Left renal pelvis (tissue), 4 donors: ENCODE measurements at regions not wholly inside any gene's neighbourhood (a gene's known extent, or its start where the extent isn't known, plus 50 kb on each side); places are given as distances from the start of the nearest gene placed in this dataset.
"Not testable (repeated sequence)": the region's sequence is repeated elsewhere in the genome, so short reads cannot be mapped to it uniquely, and the experiment has no call there.

Experiments
- DNase-seq, 4 donors: peaks; one replicate each; pipeline ENCODE4 v3.0.0-alpha.2; 2013; ENCODE audit warnings: low read depth in 4 of 4, low spot score in 3 of 4

DNA sequence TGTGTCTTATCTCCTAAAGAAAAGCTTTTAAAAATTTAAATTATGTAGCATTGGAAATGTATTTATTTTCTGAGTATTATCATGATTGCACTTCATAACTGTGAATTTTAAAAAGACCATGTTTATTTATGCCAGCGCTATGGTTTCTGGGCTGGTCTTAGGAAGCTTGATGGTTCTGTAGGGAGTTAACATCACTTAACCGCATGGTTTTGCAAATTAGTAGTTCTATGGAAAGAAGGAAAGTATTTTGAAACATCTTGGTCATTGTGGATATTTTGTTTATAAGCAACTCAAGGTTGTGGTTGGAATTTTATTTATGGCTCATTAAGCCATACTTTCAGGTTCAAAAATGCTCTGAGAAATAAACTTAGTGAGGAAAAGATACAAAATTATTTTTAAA, 549.4 kb downstream of the STK39 start:
- DNase-seq = no peak

DNA sequence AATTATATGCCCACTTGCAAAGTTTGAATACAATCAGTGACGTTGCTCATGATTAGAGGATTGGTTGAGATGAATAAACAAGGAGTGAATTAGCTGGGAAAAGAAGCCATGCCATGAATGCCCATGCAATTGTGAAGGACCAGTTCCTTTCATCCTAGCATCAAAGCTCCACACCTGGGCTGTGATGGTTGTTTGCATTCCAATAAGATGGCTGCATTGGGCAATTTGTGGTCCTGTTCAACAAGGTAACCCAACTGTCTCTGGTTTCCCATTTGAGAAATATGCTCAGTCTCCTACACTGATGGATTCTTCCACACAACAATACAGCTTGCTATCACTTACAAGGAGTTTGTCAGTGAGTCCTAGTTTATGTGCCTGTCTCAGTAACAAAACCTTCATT, 550.2 kb downstream of the STK39 start:
- DNase-seq = no peak

DNA sequence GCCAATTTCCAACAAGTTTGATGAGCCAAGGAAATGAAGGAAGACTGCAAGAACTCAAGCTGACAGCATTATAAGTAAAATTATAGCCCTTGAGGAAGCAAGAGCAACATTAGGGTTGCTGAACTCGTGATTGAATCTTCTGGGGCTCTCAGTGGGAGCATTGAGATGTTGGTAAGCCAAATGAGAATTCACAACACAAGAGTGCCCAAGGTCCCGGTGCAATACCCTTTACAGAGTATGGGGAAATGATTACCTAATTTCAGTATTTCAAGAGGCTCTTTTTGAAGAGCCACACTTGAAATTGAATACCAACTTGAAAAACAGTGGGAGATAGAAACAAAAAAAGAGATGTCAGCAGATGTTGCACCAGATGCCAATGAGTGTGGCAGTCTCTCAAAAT, 554.5 kb downstream of the STK39 start:
- DNase-seq = no peak

DNA sequence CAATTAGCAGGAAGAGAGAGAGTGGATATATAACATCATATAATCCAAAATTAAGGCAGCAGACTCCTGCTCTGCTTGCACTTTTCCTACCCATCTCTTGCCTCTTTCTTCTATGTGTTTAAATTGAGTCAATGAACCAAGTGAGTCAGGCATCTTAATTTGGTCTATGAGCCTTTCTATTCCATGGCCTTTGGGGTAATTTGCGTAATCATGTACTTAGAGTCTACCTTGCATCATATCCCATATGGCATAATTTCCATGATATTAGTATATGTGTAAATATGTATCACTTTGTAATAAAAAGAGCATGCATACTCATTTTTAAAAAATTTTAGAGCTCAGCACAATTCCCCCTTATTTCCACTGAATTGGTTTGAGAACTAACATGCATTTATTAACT, 555.2 kb downstream of the STK39 start:
- no peak for DNase-seq

DNA sequence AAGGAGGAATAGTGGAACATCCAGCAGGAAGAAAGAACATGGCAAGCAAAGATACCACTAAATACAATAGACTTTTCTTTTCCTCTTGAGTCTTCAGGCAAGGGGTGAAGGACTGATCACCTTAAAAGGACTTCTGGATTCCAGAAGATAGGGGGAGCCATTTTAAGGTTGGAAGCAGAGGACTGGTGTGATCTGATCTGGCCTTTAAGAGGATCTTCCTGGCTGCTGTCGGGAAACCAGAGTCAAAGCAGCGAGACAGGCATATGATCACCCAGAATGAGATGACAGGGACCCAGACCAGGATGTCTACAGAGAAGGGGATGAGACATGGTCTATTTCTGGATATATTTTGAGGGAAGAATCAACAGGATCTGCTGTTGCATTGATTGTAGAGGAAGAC, 558.0 kb downstream of the STK39 start:
- no peak for DNase-seq

DNA sequence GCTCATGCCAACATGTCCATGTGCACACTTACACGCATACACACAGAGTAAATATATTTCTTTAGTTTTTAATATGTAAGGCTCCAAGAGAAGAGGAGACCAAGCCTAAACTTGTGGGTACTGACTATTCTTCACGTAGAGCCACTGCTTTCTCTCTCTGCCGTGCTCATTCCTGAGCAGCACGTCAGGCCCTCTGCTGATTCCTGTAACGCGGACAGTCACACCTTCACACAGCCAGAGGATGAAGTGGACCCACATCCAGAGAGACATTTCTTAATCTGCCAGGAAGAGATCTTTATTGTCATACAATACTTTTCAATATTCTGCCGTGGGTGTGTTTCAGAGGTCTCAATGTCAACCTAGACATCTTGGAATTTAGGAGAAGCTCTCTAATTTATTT, 560.7 kb downstream of the STK39 start:
- no peak for DNase-seq

DNA sequence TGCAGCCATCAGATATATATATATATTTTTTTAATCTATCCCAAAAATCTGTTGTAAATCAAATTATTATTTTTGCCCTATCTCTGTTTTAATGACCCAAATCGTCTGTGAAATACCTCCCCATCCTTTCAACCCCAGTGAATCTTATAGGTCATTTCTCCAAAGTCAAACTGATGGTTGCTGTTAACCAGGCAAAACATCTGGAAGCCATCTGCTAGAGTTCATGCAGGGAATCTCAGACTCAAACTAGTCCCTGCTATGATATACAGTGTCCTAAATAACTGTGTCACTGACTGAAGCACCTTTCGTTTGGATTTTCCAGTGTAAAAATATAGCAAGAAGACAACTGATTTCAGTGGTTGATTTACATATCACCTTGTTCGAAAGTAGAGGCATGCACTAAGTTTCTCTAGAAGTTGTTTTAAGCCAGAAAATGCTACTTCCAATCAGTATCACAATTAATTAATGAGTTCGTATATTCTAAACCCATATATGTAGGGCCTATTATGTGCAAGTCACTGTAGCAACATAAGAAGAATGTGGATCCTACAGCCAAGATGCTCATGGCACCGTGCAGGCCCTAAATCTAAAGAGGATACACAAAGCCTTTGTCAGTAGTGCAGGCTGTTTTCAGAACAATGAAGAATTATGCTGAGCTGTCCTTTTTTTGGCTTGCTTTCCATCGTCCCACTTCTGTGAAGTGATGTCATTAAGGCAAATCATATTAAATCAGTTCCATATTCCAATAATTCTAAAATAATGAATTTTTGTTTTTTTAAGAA, 566.0 kb downstream of the STK39 start:
- no peak for DNase-seq

DNA sequence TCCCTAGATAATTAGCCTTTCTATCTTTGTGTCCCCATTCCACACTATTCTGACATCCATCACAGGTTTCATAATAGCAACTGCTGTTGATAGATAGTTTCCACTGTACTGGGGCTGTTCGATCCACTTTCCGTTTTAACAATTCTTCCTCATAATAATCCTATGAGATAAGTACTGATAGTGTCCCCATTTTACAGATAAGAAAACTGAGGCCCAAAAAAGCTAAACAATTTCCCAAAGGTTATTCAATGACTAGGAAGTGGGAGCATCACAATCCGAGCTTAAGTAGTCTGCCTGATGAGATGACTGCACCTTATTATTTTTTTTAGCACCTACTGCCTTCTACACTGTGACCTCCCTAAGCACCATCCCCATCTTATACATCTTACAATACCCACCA, 569.2 kb downstream of the STK39 start:
- no peak for DNase-seq

DNA sequence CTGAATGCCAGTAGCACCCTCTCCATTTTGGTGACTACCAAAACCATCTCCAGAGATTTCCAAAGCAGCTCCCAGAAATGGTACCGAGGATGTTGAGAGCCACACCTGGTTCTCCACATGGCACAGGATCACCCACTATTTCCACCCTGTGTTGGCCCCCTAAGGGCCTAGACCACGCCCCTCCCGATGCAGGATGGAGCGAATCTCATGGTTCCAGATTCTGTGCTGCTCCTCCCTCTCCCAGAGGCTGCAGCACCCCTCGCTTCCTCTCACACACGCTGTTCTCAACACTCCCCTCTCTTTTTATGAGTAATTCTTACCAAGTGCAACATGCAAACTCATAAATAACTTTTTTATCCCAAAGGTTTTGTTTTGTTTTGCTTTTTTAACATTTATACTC, 571.5 kb downstream of the STK39 start:
- DNase-seq = no peak

DNA sequence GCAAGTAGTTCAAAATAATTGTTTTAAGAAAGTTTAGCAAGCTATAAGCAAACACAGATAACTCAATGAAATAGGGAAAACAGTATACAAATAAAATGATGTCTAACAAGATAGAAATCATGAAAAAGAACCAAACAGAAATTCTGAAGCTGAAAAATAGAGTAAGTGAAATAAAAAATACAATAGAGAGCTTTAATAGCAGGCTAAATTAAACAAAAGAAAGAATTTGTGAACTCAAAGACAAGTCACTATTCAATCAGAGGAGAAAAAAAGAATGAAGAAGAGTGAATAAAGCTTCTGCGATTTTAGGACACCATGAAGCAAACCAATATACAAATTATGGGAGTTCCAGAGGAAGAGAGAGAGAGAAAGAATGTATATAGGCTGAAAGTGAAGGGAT, 576.8 kb downstream of the STK39 start:
- DNase-seq = no peak

DNA sequence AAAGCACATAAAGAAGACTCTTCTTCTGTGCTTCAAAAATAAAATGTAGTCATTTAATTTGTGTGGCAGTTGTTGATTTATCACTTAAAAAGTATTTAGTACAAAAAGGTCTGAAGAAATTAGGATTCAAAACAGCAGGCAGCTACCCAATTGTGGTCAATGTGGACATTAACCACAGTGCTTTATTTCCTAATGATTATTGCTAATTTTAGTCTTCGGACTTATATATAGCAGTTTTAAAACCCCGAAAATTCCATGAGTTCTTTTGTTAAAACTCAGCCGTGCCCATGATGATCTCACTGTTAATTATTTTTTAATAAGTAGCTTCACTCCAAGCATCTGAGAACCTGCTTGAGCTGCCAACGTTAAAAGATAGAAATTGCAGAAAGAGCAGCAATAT, 594.3 kb downstream of the STK39 start:
- DNase-seq = no peak

DNA sequence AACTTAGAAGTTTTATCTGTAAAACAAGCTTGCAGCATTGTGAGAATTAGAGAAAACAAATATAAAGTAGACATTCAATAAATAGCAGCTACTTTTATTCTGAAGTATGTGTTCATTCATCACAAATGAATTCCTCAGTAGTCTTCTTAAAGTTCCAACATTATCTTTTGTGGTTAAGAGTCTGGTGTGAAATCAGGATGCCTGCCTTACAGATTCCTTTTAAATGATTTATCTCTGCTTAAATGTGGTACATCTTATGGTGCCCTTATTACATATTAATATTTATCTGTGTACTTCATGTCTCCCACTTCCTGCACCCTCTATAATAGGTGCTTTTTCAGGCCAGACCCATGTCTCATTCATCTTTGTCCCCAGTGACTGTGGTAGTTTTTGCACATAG, 595.0 kb downstream of the STK39 start:
- DNase-seq = no peak

DNA sequence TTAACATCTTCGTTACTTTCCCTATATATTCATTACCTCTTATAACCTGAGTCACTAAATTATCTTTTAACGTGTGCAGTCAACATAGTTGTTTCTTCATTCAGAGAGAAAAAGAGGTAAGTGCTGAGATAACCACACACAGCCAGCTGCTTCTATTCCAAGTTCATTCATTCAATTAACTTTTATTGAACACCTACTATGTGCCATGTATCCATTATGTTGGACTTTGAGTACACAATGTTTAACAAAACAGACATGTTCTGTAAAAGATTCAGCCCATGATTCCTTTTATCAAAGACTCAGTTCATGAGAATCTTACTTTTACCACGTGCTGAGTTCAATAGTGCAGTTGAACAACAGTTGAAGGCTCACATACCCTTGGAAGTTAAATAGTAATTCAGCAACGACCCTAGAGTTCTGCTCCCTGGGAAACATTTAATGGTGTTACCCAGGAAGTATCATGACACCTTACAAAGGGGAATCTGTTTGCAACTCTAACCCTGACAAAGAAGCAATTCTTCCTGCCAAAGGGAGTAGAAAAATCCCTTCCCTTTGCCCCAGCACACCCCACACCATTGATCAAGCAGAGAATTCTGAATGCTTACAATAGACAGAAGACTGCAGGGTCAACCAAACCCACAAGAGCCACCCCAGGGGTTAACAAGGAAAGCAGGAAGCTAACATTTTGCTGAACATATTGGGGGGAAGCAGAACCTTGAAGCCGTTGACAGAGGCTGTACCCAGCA, 595.8 kb downstream of the STK39 start:
- no peak for DNase-seq

DNA sequence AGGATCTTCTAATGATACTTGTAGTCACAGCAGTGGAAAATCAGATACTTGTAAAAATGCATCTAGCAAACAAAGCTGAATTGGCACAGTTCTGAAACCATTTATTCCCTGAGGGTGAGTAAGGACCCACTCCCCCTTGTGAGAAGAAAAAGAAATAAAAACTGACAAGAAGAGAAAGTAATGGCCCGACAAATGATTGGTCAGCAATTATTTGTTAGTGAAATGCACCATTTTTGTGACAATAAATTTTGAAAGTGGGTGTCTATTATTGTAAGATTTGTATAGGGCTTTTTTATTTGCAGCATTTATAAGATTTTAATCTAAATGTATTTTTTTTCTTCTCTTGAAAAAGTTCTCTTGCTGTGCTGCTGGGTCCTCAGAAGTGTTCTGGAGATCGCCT, 600.8 kb downstream of the STK39 start:
- no peak for DNase-seq

DNA sequence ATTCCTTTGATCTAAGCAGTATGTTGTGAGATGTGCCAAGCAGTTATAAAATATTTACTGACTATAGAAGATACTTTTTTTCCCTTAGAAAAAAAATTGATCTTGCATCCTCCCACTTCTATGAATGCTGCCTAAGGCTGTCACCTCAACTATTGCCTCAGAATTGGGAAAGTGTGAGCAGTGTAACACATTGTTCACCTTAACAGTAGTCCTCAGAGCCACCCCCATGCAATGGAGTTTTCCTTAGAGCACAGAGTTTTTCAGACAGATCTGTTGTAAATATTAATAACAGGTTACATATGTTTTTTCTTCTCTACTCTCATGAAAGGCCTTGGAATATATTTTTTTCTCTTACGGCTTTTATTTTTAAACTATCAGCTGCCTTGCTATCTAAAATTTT, 607.3 kb downstream of the STK39 start:
- no peak for DNase-seq

DNA sequence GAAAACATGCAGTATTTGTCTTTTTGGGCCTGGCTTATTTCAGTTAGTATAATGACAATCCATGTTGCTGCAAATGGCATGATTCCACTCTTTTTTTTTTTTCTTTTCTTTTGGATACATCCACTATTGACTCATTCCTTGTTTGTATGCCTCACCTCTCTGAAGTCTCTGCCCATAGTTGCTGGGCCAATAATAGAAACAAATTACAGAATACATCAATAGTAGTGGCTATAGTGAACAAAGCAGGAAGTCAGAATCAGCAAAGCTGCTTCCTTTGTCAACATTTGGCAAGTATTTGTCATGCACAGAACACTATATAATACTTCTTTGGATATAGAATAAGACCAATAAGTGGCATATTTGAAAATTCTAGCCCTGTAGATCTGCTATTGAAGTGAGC, 609.7 kb downstream of the STK39 start:
- no peak for DNase-seq

DNA sequence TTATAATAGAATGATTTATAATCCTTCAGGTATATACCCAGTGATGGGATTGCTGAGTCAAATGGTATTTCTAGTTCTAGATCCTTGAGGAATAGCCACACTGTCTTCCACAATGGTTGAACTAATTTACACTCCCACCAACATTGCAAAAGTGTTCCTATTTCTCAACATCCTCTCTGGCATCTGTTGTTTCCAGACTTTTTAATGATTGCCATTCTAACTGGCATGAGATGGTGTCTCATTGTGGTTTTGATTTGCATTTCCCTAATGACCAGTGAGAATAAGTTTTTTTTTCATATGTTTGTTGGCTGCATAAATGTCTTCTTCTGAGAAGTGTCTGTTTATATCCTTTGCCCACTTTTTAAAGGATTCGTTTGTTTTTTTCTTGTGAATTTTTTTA, 615.1 kb downstream of the STK39 start:
- DNase-seq = not testable (repeated sequence)

DNA sequence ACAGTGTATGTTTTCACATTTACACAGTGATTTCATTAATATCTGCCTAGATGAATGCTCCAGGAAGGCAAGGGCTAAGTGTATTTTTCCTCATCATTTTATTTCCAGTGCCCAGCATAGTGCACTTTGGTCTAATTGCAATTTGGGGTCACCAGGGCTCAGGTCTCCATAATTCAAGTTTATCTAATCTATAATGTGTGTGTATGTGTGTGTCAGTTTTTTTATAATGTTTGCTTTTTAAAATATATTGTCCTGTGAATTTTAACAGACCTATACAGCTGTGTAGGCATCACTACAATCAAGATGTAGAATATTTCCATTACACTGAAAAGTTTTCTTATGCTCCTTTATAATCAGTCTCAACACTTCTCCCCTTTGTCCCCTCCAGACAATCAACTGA, 620.4 kb downstream of the STK39 start:
- DNase-seq = no peak

DNA sequence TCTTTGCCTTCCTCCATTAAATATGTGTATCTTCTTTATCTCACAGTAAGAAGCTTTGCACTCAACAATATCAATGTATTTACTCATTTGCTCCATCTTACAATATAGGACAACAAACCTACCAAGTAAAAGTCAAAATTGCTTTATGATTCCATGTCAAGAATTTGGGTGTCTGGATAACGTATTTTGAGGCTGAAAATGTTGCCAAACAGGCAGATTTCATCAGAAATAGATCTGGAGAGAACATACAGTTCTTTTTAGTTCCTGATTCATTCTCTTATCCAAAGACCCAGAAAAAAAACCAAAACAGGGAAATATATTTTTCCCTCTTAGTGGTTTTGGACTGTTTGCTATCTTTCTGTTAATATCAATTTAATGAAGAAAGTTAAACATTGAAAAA, 621.1 kb downstream of the STK39 start:
- DNase-seq = no peak

DNA sequence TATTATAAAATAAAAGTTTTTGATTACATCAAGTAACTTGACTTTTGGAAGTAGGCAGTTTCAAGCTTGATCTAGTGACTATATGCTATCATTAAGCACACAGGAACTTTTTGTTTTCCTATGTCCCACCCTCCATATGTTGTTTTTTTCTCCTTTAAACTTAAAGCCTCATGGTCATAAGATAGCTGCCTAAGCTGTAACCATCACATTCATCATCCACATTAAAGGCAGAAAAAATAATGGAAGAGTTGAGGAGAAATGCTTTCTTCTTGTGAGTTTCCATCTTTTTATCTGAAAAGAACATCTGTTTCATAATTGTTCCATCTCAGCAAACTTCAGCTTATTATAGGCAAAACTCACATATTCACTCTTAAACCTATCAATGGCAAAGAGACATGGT, 630.4 kb downstream of the STK39 start:
- DNase-seq = no peak

DNA sequence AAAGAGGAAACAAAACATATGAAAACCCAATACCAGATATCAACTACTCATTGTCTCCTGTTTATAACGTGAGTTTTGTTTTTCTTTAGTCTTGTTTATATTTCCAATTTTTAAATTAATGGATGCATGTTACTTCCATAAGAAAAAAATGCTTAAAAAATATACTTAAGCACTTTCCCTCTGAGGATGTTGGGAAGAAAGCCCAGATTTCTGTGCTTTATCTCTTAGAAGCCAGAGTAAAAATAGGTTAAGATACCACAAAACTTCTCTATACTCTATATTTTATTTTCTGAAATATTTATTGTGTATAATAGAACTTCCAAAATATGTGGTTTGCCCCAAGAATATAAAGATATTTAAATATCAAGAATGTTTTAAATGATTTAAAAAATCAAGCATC, 633.9 kb downstream of the STK39 start:
- DNase-seq = no peak

DNA sequence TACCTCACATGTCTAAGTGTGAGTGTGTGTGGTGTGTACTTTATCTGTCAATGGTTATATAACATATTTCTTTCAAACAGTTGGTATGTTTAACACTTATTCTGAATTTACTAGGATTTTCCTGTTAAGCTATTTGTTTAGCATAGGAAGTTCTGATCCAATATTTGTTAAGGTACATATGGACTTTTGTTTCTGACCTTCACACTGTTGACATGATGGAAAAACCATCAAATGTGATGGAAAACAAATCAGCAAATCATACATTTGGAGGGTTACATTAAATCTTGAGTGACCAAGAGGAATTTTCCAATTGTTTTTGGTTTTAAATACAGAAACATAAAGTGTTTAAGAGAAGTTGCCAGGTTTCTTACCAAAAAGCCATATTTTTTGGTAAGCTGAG, 638.9 kb downstream of the STK39 start:
- no peak for DNase-seq

DNA sequence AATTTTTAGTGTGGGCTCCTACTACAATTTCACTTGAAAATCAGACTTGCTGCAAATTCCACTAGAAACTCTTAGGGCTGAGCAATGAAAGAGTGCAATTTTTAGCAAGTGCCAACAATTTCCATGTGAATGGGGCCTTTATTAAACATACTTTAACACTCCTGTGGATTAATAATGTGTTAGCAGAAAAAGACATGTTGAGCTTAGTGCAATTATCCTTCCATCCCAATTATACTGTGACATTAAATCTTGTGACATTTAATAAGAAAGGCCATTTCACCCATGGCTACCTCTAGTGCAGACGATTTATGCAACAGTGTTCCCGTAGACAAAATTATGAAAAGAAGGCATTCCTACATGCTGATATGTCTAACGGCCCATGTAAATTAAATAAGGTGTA, 639.7 kb downstream of the STK39 start:
- DNase-seq = no peak
